H9 (cell line): ENCODE measurements at regions not wholly inside any gene's neighbourhood (a gene's known extent, or its start where the extent isn't known, plus 50 kb on each side); places are given as distances from the start of the nearest gene placed in this dataset.

ENCODE experiments used
- DNase-seq: peaks from one replicate; pipeline ENCODE4 v3.0.0-alpha.2; 2017
- H2AFZ ChIP-seq: one replicate; pipeline ENCODE4 v1.6.1; 2013; ENCODE audit warnings: mild to moderate bottlenecking, low read length, control low read depth, moderate library complexity
- H2AK5ac ChIP-seq: 2 replicates; pipeline ENCODE4 v1.6.1; 2013; ENCODE audit warnings: low read length, control low read depth, mixed read lengths; ENCODE audit not compliant: insufficient read length
- H2BK120ac ChIP-seq: one replicate; pipeline ENCODE4 v1.6.1; 2013; ENCODE audit warnings: low read depth, mild to moderate bottlenecking, low read length, control low read depth, inconsistent platforms; ENCODE audit not compliant: poor library complexity, severe bottlenecking
- H2BK12ac ChIP-seq: 2 replicates; pipeline ENCODE4 v1.6.1; 2013; ENCODE audit warnings: low read length, control low read depth, mixed read lengths, low read depth; ENCODE audit not compliant: insufficient read length
- H2BK15ac ChIP-seq: 2 replicates; pipeline ENCODE4 v1.6.1; 2013; ENCODE audit warnings: low read depth, low read length, control low read depth
- H2BK20ac ChIP-seq: one replicate; pipeline ENCODE4 v1.6.1; 2013; ENCODE audit warnings: low read depth, mild to moderate bottlenecking, low read length, control low read depth, inconsistent platforms; ENCODE audit not compliant: poor library complexity, severe bottlenecking
- H2BK5ac ChIP-seq: 2 replicates; pipeline ENCODE4 v1.6.1; 2013; ENCODE audit warnings: low read length, control low read depth, mixed read lengths; ENCODE audit not compliant: insufficient read length
- H3K14ac ChIP-seq: 2 replicates; pipeline ENCODE4 v1.6.1; 2013; ENCODE audit warnings: low read length, control low read depth; ENCODE audit not compliant: insufficient read depth
- H3K18ac ChIP-seq: 2 replicates; pipeline ENCODE4 v1.6.1; 2013; ENCODE audit warnings: low read depth, mild to moderate bottlenecking, mixed read lengths, low read length, control low read depth; ENCODE audit not compliant: insufficient read length
- H3K23ac ChIP-seq: 2 replicates; pipeline ENCODE4 v1.6.1; 2013; ENCODE audit warnings: low read length, control low read depth, mixed read lengths, low read depth; ENCODE audit not compliant: insufficient read length
- H3K23me2 ChIP-seq: 2 replicates; pipeline ENCODE4 v1.6.1; 2013; ENCODE audit warnings: low read depth, mild to moderate bottlenecking, mixed read lengths, low read length, control low read depth; ENCODE audit not compliant: insufficient read length, poor library complexity, severe bottlenecking
- H3K27ac ChIP-seq: 2 replicates; pipeline ENCODE4 v1.5.1; 2013; ENCODE audit warnings: low read length, control low read depth, mixed read lengths, low read depth; ENCODE audit not compliant: insufficient read length
- H3K27me3 ChIP-seq: 2 replicates; pipeline ENCODE4 v1.6.1; 2013; ENCODE audit warnings: low read length, control low read depth, inconsistent platforms; ENCODE audit not compliant: insufficient read depth
- H3K4ac ChIP-seq: 2 replicates; pipeline ENCODE4 v1.6.1; 2013; ENCODE audit warnings: low read depth, mild to moderate bottlenecking, control low read depth, inconsistent platforms, low read length, moderate library complexity
- H3K4me1 ChIP-seq: 2 replicates; pipeline ENCODE4 v1.6.1; 2013; ENCODE audit warnings: low read length, control low read depth, inconsistent platforms; ENCODE audit not compliant: insufficient read depth
- H3K4me2 ChIP-seq: 2 replicates; pipeline ENCODE4 v1.6.1; 2013; ENCODE audit warnings: low read length, control low read depth, mixed read lengths; ENCODE audit not compliant: insufficient read length, insufficient read depth
- H3K56ac ChIP-seq: 2 replicates; pipeline ENCODE4 v1.6.1; 2013; ENCODE audit warnings: low read depth, mild to moderate bottlenecking, mixed read lengths, low read length, control low read depth; ENCODE audit not compliant: insufficient read length
- H3K79me1 ChIP-seq: 2 replicates; pipeline ENCODE4 v1.6.1; 2013; ENCODE audit warnings: low read depth, mild to moderate bottlenecking, moderate library complexity, low read length, control low read depth, inconsistent platforms; ENCODE audit not compliant: insufficient read depth, poor library complexity, severe bottlenecking
- H3K79me2 ChIP-seq: 2 replicates; pipeline ENCODE4 v1.6.1; 2013; ENCODE audit warnings: low read length, control low read depth, inconsistent platforms; ENCODE audit not compliant: insufficient read depth
- H3K9ac ChIP-seq: 2 replicates; pipeline ENCODE4 v1.6.1; 2013; ENCODE audit warnings: low read length, control low read depth, mixed read lengths; ENCODE audit not compliant: insufficient read length; ENCODE audit errors: extremely low read depth
- H3K9me3 ChIP-seq: one replicate; pipeline ENCODE4 v1.6.1; 2013; ENCODE audit warnings: low read depth, low read length, inconsistent platforms; ENCODE audit not compliant: control insufficient read depth
- H3T11ph ChIP-seq: one replicate; pipeline ENCODE4 v1.6.1; 2013; ENCODE audit warnings: mild to moderate bottlenecking, low read length, control low read depth, inconsistent platforms
- H4K20me1 ChIP-seq: one replicate; pipeline ENCODE4 v1.6.1; 2013; ENCODE audit not compliant: control insufficient read depth, insufficient read length, insufficient read depth
- H4K5ac ChIP-seq: 2 replicates; pipeline ENCODE4 v1.6.1; 2013; ENCODE audit warnings: low read depth, mild to moderate bottlenecking, mixed read lengths, low read length, control low read depth; ENCODE audit not compliant: insufficient read length
- H4K8ac ChIP-seq: replicated peaks from 2 replicates; pipeline ENCODE4 v1.6.1; 2013; ENCODE audit warnings: low read length, control low read depth, mixed read lengths, low read depth; ENCODE audit not compliant: insufficient read length
- H4K91ac ChIP-seq: 2 replicates; pipeline ENCODE4 v1.6.1; 2013; ENCODE audit warnings: low read depth, mild to moderate bottlenecking, moderate library complexity, mixed read lengths, low read length, control low read depth; ENCODE audit not compliant: insufficient read length
- H3K27ac Mint-ChIP-seq, 3 experiments: 2 replicates in 2 of 3; 3 replicates in 1 of 3; pipeline ENCODE4 v1.8.0; 2020 to 2021; ENCODE audit warnings: mixed read lengths in 3 of 3, mild to moderate bottlenecking in 1 of 3, moderate library complexity in 1 of 3
- H3K27me3 Mint-ChIP-seq: 2 replicates; pipeline ENCODE4 v1.8.0; 2021; ENCODE audit warnings: low read depth, mild to moderate bottlenecking, moderate library complexity, mixed read lengths
- H3K36me3 Mint-ChIP-seq, 3 experiments: 2 replicates in 2 of 3; 3 replicates in 1 of 3; pipeline ENCODE4 v1.8.0; 2020 to 2021; ENCODE audit warnings: low read depth in 3 of 3, mixed read lengths in 3 of 3; ENCODE audit not compliant: insufficient read depth in 1 of 3
- H3K4me1 Mint-ChIP-seq, 2 experiments: 2 replicates each; pipeline ENCODE4 v1.8.0; 2020; ENCODE audit warnings: mixed read lengths in 2 of 2
- H3K4me3 Mint-ChIP-seq, 2 experiments: 2 replicates in 1 of 2; 3 replicates in 1 of 2; pipeline ENCODE4 v1.8.0; 2020 to 2021; ENCODE audit warnings: mild to moderate bottlenecking in 2 of 2, mixed read lengths in 2 of 2, moderate library complexity in 1 of 2
- H3K9me3 Mint-ChIP-seq, 2 experiments: 2 replicates in 1 of 2; 3 replicates in 1 of 2; pipeline ENCODE4 v1.8.0; 2020; ENCODE audit warnings: mild to moderate bottlenecking in 2 of 2, mixed read lengths in 2 of 2, moderate library complexity in 1 of 2
- WGBS: extraction: QIAGEN DNeasy Blood & Tissue Kit; methylation state at CpG from one replicate; pipeline ENCODE4 v1.1.7; 2013; ENCODE audit warnings: missing lambda C conversion rate, low lambda C conversion rate, mixed read lengths; ENCODE audit not compliant: insufficient read length; ENCODE audit errors: extremely low coverage; 5-methylcytosine and 5-hydroxymethylcytosine counted together
- TF ChIP-seq, protein P1 (sequence below): fragments of 200-600 bp; sonication (generic); conservative IDR thresholded peaks from 3 replicates; pipeline ENCODE4 v1.8.0; 2021; ENCODE audit warnings: antibody characterized with exemption, mild to moderate bottlenecking

DNA sequence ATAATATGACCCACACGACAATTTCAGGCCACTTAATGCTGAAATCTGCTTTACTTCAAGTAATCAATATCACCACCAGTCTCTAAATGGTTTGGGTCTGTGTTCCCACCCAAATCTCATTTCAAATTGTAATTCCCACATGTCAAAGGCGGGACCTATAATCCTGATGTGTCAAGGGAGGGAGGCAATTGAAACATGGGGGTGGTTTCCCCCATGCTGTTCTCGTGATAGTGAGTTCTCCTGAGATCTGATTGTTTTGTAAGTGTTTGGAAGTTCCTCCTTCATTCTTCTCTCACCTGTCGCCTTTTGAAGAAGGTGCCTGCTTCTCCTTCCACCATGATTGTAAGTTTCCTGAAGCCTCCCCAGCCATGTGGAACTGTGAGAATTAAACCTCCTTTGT, 178.4 kb downstream of the CRPPA start:
- H2AFZ ChIP-seq: no peak overlapping the region
- no peaks in the 10 kb centered on the region for H4K20me1 ChIP-seq
- no peaks in the 10 kb centered on the region for H3K4me1 ChIP-seq
- Mint-ChIP-seq H3K27me3 (no peaks in the 10 kb centered on the region), H3K27ac (no peak overlapping the region), H3K36me3 (no peaks in the 10 kb centered on the region), H3K9me3 (no peaks in the 10 kb centered on the region), H3K4me3 (no peak overlapping the region), H3K4me1 (peaks cover 5 to 6% of the 10 kb centered on the region in 2 experiments)
- H3K79me2 ChIP-seq: no peaks in the 10 kb centered on the region
- H3K27ac ChIP-seq: no peak overlapping the region
- no peak for DNase-seq
- no CpG with 5 or more reads among the region's 4 CpGs for WGBS
- H3K4me2 ChIP-seq: no peak overlapping the region
- H3K9me3 ChIP-seq: no peaks in the 10 kb centered on the region
- H3K14ac ChIP-seq: no peak overlapping the region
- H3K9ac ChIP-seq: no peak overlapping the region
- no peak overlapping the region for H2BK12ac ChIP-seq
- H4K8ac ChIP-seq: no peak overlapping the region
- no peak overlapping the region for H3T11ph ChIP-seq
- no peaks in the 10 kb centered on the region for H3K23me2 ChIP-seq
- no peak overlapping the region for H2BK120ac ChIP-seq
- no peak overlapping the region for H4K5ac ChIP-seq
- no peak overlapping the region for H3K18ac ChIP-seq
- TF ChIP-seq, protein P1, sequence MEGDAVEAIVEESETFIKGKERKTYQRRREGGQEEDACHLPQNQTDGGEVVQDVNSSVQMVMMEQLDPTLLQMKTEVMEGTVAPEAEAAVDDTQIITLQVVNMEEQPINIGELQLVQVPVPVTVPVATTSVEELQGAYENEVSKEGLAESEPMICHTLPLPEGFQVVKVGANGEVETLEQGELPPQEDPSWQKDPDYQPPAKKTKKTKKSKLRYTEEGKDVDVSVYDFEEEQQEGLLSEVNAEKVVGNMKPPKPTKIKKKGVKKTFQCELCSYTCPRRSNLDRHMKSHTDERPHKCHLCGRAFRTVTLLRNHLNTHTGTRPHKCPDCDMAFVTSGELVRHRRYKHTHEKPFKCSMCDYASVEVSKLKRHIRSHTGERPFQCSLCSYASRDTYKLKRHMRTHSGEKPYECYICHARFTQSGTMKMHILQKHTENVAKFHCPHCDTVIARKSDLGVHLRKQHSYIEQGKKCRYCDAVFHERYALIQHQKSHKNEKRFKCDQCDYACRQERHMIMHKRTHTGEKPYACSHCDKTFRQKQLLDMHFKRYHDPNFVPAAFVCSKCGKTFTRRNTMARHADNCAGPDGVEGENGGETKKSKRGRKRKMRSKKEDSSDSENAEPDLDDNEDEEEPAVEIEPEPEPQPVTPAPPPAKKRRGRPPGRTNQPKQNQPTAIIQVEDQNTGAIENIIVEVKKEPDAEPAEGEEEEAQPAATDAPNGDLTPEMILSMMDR: no peak
- no peak overlapping the region for H2BK20ac ChIP-seq
- no peak overlapping the region for H3K56ac ChIP-seq
- H3K79me1 ChIP-seq: no peaks in the 10 kb centered on the region
- no peak overlapping the region for H4K91ac ChIP-seq
- no peak overlapping the region for H2AK5ac ChIP-seq
- H2BK5ac ChIP-seq: no peak overlapping the region
- H3K23ac ChIP-seq: no peak overlapping the region
- H3K4ac ChIP-seq: no peak overlapping the region
- H2BK15ac ChIP-seq: no peak overlapping the region
- H3K27me3 ChIP-seq: no peaks in the 10 kb centered on the region
